Left renal cortex interstitium (tissue), 4 donors: ENCODE measurements at regions not wholly inside any gene's neighbourhood (a gene's known extent, or its start where the extent isn't known, plus 50 kb on each side); places are given as distances from the start of the nearest gene placed in this dataset.
"Not testable (repeated sequence)": the region's sequence is repeated elsewhere in the genome, so short reads cannot be mapped to it uniquely, and the experiment has no call there.

ENCODE experiments used
- DNase-seq, 4 donors: peaks; one replicate each; pipeline ENCODE4 v3.0.0-alpha.2; 2013; ENCODE audit warnings: low read depth in 4 of 4, low spot score in 2 of 4, missing footprints in 1 of 4

GRCh38 chr2:238520359-238520886 lies 93.7 kb downstream of the ASB1 start:
- no peak for DNase-seq

- DNase-seq: no peak
Measured at GRCh38 chr2:238521002-238521401, 94.3 kb downstream of the ASB1 start.

- no peak for DNase-seq
Measured at GRCh38 chr2:238521870-238522269, 95.1 kb downstream of the ASB1 start.

- DNase-seq: peak in 2 of 4 donors; percentile 42 to 44
Measured at GRCh38 chr2:238523158-238524110, 96.7 kb downstream of the ASB1 start.

DNA sequence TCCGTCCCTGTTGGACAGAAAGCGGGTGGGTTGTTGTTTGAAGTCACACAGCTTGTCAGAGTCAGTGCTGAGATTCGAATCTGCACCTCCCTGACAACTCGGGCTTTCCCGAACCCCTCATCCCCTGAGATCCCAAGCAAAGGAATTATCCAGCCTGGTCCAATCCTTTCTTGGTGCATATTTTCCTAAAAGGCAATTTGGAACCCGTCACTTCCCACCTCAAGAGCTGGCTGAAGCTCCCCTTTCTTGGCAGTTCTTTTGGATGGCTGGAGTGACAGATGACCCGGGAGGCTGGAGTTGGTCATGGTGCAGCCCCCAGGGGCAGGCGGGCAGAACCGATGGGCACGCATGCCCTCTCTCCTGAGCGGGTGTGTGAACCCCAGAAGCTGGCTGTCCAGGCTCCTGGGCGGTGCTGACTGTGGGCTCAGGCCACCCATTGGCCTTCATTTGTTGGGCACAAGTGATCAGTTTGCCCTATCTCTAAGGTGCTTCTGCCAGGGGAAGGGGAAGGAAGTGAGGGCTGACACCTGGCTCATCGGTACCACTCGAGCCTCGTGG lies 97.8 kb downstream of the ASB1 start:
- DNase-seq: no peak

GRCh38 chr2:238525990-238526389 lies 99.3 kb downstream of the ASB1 start:
- DNase-seq: no peak

GRCh38 chr2:238527565-238527964 lies 100.8 kb downstream of the ASB1 start:
- no peak for DNase-seq

DNA sequence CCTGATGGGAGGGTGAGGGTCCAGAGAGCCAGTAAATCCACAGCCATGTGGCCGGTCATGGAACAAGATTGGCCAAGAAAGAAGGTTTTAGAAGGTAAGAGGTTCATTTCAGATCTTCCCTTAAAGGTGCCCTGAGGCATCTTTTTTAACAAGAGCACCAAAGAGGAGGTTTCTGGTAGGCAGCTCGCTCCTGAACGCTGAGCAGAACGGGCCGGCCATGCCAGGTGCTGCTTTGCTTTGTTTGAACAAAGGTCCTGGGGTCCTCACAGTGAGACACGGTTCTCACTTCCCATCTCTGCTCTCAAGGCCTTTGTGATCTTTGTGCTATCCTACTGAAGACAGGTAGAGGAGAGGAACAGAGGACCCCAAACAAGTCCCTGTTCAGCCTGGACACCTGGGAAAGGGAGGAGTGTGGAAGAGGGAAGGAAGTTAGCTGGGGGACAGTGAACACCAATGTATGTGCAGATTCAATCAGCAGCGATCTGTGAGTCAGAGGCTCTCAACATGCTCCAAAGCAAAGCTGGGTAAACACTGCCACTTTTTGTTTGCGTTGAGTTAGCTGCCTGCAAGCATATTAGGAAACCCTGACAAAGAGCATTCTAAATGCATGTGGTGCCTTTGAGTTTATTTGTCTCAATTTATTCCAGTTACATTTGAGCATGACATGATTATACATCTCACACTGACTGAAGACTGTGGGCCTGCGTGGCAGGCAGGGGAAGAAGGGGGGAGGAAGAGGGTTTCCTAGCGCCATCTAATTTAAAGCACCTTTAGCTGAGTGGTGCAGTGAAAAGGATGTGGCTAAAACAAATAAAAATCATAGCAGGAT lies 102.4 kb downstream of the ASB1 start:
- DNase-seq: no peak

- not testable (repeated sequence) for DNase-seq
Measured at GRCh38 chr2:238531017-238531645, 104.4 kb downstream of the ASB1 start.

DNA sequence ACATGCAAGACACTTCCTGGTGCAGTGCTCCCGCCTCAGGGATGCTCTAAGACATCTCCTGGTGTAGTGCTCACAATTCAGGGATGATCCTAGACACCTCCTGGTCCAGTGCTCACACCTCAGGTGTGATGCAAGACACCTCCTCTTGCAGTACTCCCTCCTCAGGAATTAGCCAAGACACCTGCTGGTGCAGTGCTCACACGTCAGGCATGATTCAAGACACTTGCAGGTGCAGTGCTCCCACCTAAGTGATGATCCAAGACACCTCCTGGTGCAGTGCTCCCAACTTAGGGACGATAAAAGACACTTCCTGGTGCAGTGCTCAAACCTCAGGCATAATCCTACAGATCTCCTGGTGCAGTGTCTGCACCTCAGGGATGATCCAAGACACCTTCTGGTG lies 117.0 kb downstream of the ASB1 start:
- not testable (repeated sequence) for DNase-seq

DNA sequence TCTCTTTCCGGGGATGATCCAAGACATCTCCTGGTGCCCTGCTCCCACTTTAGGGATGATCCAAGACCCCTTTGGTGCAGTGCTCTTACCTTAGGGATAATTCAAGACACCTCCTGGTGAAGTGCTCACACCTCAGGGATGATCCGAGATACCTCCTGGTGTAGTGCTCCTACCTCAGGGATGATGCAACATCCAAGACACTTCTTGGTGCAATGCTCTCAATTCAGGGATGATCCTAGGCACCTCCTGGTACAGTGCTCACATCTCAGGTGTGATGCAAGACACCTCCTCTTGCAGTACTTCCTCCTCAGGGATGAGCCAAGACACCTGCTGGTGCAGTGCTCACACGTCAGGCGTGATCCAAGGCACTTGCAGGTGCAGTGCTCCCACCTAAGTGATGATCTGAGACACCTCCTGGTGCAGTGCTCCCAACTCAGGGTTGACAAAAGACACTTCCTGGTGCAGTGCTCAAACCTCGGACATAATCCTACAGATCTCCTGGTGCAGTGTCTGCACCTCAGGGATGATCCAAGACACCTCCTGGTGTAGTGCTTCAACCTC lies 122.3 kb downstream of the ASB1 start:
- no peak for DNase-seq

GRCh38 chr2:238549866-238550265 lies 123.1 kb downstream of the ASB1 start:
- DNase-seq: no peak

- DNase-seq: no peak
Measured at GRCh38 chr2:238551091-238551490, 124.4 kb downstream of the ASB1 start.

DNA sequence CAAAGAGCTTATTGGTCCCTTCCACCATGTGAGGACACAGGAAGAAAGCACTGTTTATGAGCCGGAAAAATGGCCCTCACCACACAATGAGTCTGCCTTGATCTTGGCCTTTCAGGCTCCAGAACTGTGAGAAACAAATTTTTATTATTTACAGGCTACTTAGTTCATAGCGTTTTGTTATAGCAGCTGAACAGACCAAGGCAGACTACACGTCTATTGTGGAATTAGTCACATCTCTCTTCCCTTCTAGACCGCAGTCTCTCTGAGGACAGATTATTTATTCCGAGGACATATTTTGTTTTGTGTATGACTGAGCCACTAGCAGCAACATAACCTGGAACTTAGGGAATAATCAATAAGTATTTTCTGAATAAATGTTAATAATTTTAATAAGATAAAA lies 125.5 kb downstream of the ASB1 start:
- DNase-seq: no peak

GRCh38 chr2:238553159-238553558 lies 126.4 kb downstream of the ASB1 start:
- DNase-seq: no peak

GRCh38 chr2:238554468-238555315 lies 128.0 kb downstream of the ASB1 start:
- no peak for DNase-seq

DNA sequence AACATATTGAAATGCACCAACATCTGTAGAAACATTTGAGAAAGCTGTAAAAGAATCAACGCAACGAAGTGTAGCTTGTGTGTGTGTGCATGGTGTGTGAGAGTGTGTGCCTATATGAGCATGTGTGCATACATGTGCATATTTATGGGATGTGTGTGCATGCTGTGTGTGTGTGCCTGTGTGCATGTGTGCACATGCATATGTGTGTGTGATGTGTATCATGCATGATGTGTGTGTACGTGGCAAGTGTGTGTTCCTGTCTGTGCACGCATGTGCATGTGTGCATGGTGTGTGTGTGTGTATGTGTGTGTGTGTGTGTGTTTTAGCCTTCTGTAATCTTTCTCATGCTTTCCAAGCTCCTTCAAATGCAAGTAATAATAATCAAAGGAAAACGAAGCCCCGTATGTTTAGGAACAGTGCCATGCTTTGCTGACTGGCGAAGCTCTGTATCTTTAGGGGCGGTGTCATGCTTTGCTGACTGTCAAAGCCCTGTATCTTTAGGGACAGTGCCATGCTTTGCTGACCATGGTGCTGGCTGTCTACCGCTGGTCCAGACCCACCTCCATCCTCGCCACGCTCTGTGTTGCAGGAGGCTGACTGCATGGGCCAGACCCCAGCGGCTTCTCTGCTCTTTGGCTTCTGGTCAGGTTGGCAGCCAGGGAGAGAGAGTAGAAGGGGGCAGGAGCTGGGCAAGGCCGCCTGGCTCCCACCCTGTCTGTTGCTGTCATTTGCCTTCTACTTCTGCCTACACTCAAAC lies 129.2 kb downstream of the ASB1 start:
- DNase-seq: no peak

DNA sequence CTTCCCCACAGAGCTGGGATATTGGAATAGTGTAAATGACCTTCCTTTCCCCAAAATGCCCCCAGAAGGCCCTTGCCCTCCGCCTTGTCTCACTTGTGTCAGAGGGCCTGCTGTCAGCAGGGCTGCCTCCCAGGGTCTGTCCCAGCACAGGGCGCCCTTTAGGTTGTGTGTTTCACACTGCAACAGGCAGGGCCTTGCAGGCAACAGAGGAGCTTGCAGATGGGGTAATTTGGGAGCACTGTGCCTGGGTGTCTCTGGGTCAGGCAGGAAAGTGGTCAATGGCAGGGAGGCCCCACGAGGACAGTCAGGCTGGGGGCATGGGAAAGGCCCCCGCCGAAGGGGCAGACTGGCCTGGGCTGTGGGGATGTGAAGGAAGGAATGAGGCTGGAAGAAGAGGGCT lies 130.7 kb downstream of the ASB1 start:
- DNase-seq: no peak

GRCh38 chr2:238557936-238558335 lies 131.2 kb downstream of the ASB1 start:
- no peak for DNase-seq
